Keratinocyte (primary cell): ENCODE measurements at regions not wholly inside any gene's neighbourhood (a gene's known extent, or its start where the extent isn't known, plus 50 kb on each side); places are given as distances from the start of the nearest gene placed in this dataset.

Experiments used
- DNase-seq: peaks from one replicate; pipeline ENCODE4 v3.0.0-alpha.2; 2011; ENCODE audit warnings: low read depth, missing footprints, low spot score
- FAIRE-seq: peaks from 2 replicates; lab custom pipeline; 2011; peaks lifted over from hg19 to GRCh38; lab: Jason Lieb, UNC
- H2AFZ ChIP-seq: 2 replicates; pipeline ENCODE4 v1.6.0; 2012; ENCODE audit warnings: low read length, control low read depth, inconsistent platforms; ENCODE audit not compliant: control insufficient read depth
- H3K27ac ChIP-seq: 2 replicates; pipeline ENCODE4 v1.5.1; 2011; ENCODE audit warnings: low read length; ENCODE audit not compliant: control insufficient read depth, insufficient read depth
- H3K27me3 ChIP-seq: 3 replicates; pipeline ENCODE4 v1.6.0; 2011; ENCODE audit warnings: low read length; ENCODE audit not compliant: control insufficient read depth, insufficient read depth; ENCODE audit errors: extremely low read depth
- H3K36me3 ChIP-seq, 2 experiments: 2 replicates in 1 of 2; 3 replicates in 1 of 2; pipeline ENCODE4 v1.5.1; 2011; ENCODE audit warnings: low read length in 2 of 2, mild to moderate bottlenecking in 1 of 2; ENCODE audit not compliant: control insufficient read depth in 2 of 2, insufficient read depth in 2 of 2; ENCODE audit errors: extremely low read depth in 1 of 2
- H3K4me1 ChIP-seq: 3 replicates; pipeline ENCODE4 v1.5.1; 2011; ENCODE audit warnings: low read length; ENCODE audit not compliant: control insufficient read depth, insufficient read depth; ENCODE audit errors: extremely low read depth
- H3K4me2 ChIP-seq: 3 replicates; pipeline ENCODE4 v1.6.0; 2011; ENCODE audit warnings: low read depth, low read length; ENCODE audit not compliant: control insufficient read depth, insufficient read depth; ENCODE audit errors: extremely low read depth
- H3K4me3 ChIP-seq, 3 experiments: fragments of 200-600 bp in 1 of 3; sonication (generic) in 1 of 3; 2 replicates in 2 of 3; 3 replicates in 1 of 3; pipeline ENCODE4 v1.5.1; 2011 to 2016; ENCODE audit warnings: low read length in 3 of 3, mild to moderate bottlenecking in 3 of 3, control low read depth in 2 of 3, inconsistent platforms in 1 of 3, low read depth in 1 of 3, mixed read lengths in 1 of 3, mixed run types in 1 of 3, moderate library complexity in 1 of 3; ENCODE audit not compliant: control insufficient read depth in 2 of 3, insufficient read depth in 2 of 3; ENCODE audit errors: extremely low read depth in 1 of 3
- H3K79me2 ChIP-seq: 2 replicates; pipeline ENCODE4 v1.6.0; 2012; ENCODE audit warnings: low read length; ENCODE audit not compliant: control insufficient read depth, insufficient read depth
- H3K9ac ChIP-seq: 3 replicates; pipeline ENCODE4 v1.6.0; 2011; ENCODE audit warnings: low read length; ENCODE audit not compliant: control insufficient read depth, insufficient read depth; ENCODE audit errors: extremely low read depth
- H3K9me1 ChIP-seq: 3 replicates; pipeline ENCODE4 v1.6.0; 2011; ENCODE audit warnings: low read length; ENCODE audit not compliant: control insufficient read depth, insufficient read depth; ENCODE audit errors: extremely low read depth
- H3K9me3 ChIP-seq: 2 replicates; pipeline ENCODE4 v1.5.1; 2012; ENCODE audit warnings: low read depth, low read length; ENCODE audit not compliant: control insufficient read depth
- H4K20me1 ChIP-seq: 3 replicates; pipeline ENCODE4 v1.6.0; 2011; ENCODE audit warnings: low read length; ENCODE audit not compliant: control insufficient read depth, insufficient read depth; ENCODE audit errors: extremely low read depth
- EZH2 ChIP-seq: IDR thresholded peaks from one replicate; pipeline ENCODE4 v1.6.1; 2012; ENCODE audit warnings: inconsistent platforms, mild to moderate bottlenecking, low read length, moderate library complexity
- dilution Hi-C: fragments of 300-500 bp; cut with MboI; formaldehyde crosslinking; loops from one replicate; pipeline ENCODE4 v1.7.0; 2020; ENCODE audit warnings: low sequenced_read_pairs; ENCODE audit not compliant: extremely low pct_ligation_motif_present
- TF ChIP-seq, protein P1 (sequence below), 3 experiments: IDR thresholded peaks in 1 of 3; conservative IDR thresholded peaks in 1 of 3; optimal IDR thresholded peaks in 1 of 3; 2 replicates in 2 of 3; 3 replicates in 1 of 3; pipeline versions ENCODE3 to v1.5.1; 2011; ENCODE audit warnings: low read length in 3 of 3, mild to moderate bottlenecking in 3 of 3, moderate library complexity in 2 of 3, control low read depth in 1 of 3, inconsistent platforms in 1 of 3; ENCODE audit not compliant: insufficient read depth in 2 of 3; ENCODE audit errors: extremely low read depth in 1 of 3

DNA sequence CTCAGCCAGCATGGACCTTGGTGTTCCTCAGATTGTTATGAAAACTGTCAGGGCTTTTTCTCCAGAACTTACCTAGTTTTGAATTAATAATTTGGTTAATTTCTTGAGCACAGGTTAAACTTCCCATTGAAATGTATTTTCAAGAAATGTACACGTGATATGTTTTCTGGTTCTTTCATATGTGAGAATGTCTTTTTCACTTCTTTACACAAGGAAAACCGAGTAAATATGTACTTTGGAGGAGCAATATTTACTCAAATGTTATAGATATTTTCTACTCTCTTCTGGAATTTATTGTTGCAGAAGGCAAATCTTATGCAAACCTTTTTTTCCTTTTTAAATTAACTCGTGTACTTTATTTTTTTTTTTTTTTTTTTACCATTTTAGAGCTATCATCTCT, 134.3 kb downstream of the AHR start:
- Histone ChIP-seq H4K20me1 (no peaks in the 10 kb centered on the region), H3K4me1 (no peaks in the 10 kb centered on the region), H3K27me3 (no peaks in the 10 kb centered on the region), H3K36me3 (no peaks in the 10 kb centered on the region), H3K79me2 (no peaks in the 10 kb centered on the region), H3K9me3 (no peaks in the 10 kb centered on the region), H3K9me1 (no peaks in the 10 kb centered on the region), H3K27ac (no peak overlapping the region), H3K9ac (no peak overlapping the region), H2AFZ (no peak overlapping the region), H3K4me2 (no peak overlapping the region), H3K4me3 (no peak overlapping the region)
- FAIRE-seq (no peak), DNase-seq (no peak)
- dilution Hi-C loops, result no loop called here
- TF ChIP-seq, protein P1, sequence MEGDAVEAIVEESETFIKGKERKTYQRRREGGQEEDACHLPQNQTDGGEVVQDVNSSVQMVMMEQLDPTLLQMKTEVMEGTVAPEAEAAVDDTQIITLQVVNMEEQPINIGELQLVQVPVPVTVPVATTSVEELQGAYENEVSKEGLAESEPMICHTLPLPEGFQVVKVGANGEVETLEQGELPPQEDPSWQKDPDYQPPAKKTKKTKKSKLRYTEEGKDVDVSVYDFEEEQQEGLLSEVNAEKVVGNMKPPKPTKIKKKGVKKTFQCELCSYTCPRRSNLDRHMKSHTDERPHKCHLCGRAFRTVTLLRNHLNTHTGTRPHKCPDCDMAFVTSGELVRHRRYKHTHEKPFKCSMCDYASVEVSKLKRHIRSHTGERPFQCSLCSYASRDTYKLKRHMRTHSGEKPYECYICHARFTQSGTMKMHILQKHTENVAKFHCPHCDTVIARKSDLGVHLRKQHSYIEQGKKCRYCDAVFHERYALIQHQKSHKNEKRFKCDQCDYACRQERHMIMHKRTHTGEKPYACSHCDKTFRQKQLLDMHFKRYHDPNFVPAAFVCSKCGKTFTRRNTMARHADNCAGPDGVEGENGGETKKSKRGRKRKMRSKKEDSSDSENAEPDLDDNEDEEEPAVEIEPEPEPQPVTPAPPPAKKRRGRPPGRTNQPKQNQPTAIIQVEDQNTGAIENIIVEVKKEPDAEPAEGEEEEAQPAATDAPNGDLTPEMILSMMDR (optimal IDR thresholded peaks at IDR 0.05 in 1 of 3, IDR thresholded peaks at IDR 0.05 in 1 of 3, conservative IDR thresholded peaks at IDR 0.05 in 1 of 3; ENCODE audit: extremely low read depth in 1 of 3, insufficient read depth in 2 of 3, low read length in 3 of 3), result no peak
- no peak for TF ChIP-seq EZH2

DNA sequence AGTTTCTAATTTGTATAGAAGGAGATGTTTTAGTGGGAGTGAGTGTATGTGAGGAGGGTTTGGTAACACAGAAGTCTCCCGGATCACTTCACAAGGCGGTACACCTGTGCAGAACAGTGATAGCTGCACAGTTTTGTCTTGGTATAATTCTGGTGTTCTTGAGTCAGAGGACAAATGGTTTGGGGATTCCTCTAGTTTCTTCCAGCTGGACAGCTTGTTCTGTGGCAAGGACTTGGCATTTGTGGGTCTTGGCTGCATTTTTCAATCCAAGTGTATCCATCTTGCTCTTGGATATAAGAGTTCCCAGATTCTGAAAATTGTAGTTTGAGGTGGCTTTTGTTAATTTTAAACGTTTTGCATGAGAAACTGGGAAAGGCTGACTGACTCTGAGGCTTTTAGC, 135.7 kb downstream of the AHR start:
- no peak for FAIRE-seq
- TF ChIP-seq, protein P1 (optimal IDR thresholded peaks at IDR 0.05 in 1 of 3, IDR thresholded peaks at IDR 0.05 in 1 of 3, conservative IDR thresholded peaks at IDR 0.05 in 1 of 3; ENCODE audit: extremely low read depth in 1 of 3, insufficient read depth in 2 of 3, low read length in 3 of 3), result no peak
- TF ChIP-seq EZH2, result no peak
- Histone ChIP-seq H3K9ac (no peak overlapping the region), H2AFZ (no peak overlapping the region), H3K79me2 (no peaks in the 10 kb centered on the region), H3K4me1 (peaks cover 8% of the 10 kb centered on the region), H3K9me3 (no peaks in the 10 kb centered on the region), H3K4me3 (no peak overlapping the region), H3K4me2 (no peak overlapping the region), H3K27ac (no peak overlapping the region), H3K9me1 (no peaks in the 10 kb centered on the region), H3K27me3 (no peaks in the 10 kb centered on the region), H4K20me1 (no peaks in the 10 kb centered on the region), H3K36me3 (no peaks in the 10 kb centered on the region)
- DNase-seq, result no peak
- dilution Hi-C loops, result no loop called here
